OCI-LY3 (cell line): ENCODE measurements at regions not wholly inside any gene's neighbourhood (a gene's known extent, or its start where the extent isn't known, plus 50 kb on each side); places are given as distances from the start of the nearest gene placed in this dataset.

ENCODE experiments used
- EZH2phosphoT487 ChIP-seq: fragments of 200-600 bp; shearing (Covaris generic); IDR thresholded peaks from 2 replicates; pipeline ENCODE4 v1.6.1; 2018; ENCODE audit warnings: antibody characterized with exemption, mixed run types, low read depth
- TF ChIP-seq, protein P1 (sequence below): fragments of 200-600, 300-600 bp; sonication (generic); IDR thresholded peaks from 2 replicates; pipeline ENCODE4 v1.5.1; 2014; ENCODE audit warnings: antibody characterized with exemption, low read length, low read depth

DNA sequence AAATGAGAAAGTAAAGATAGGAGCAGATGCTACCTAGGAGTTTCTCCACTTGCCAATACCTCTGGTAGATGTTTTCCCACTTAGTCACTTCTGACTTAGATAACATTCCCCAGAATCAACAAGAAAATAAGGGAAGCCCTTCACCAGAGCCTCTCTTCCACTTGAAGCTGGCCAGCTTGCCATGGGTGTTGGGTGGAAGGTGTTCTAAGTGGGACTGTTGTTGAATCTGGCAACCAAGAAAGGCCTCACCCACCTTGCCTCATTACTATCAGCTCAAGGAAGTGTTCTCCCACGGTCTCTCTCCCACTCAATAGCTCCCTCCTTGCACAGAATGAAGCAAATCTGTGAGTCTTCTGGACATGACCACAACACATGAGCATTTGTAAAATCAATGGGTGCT, 100.4 kb upstream of the REG3A start:
- TF ChIP-seq, protein P1, sequence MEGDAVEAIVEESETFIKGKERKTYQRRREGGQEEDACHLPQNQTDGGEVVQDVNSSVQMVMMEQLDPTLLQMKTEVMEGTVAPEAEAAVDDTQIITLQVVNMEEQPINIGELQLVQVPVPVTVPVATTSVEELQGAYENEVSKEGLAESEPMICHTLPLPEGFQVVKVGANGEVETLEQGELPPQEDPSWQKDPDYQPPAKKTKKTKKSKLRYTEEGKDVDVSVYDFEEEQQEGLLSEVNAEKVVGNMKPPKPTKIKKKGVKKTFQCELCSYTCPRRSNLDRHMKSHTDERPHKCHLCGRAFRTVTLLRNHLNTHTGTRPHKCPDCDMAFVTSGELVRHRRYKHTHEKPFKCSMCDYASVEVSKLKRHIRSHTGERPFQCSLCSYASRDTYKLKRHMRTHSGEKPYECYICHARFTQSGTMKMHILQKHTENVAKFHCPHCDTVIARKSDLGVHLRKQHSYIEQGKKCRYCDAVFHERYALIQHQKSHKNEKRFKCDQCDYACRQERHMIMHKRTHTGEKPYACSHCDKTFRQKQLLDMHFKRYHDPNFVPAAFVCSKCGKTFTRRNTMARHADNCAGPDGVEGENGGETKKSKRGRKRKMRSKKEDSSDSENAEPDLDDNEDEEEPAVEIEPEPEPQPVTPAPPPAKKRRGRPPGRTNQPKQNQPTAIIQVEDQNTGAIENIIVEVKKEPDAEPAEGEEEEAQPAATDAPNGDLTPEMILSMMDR, result no peak
- no peak for TF ChIP-seq EZH2phosphoT487
